ENCODE measurements at regions not wholly inside any gene's neighbourhood (a gene's known extent, or its start where the extent isn't known, plus 50 kb on each side); places are given as distances from the start of the nearest gene placed in this dataset.
"Not testable (repeated sequence)": the region's sequence is repeated elsewhere in the genome, so short reads cannot be mapped to it uniquely, and the experiment has no call there.

DNA sequence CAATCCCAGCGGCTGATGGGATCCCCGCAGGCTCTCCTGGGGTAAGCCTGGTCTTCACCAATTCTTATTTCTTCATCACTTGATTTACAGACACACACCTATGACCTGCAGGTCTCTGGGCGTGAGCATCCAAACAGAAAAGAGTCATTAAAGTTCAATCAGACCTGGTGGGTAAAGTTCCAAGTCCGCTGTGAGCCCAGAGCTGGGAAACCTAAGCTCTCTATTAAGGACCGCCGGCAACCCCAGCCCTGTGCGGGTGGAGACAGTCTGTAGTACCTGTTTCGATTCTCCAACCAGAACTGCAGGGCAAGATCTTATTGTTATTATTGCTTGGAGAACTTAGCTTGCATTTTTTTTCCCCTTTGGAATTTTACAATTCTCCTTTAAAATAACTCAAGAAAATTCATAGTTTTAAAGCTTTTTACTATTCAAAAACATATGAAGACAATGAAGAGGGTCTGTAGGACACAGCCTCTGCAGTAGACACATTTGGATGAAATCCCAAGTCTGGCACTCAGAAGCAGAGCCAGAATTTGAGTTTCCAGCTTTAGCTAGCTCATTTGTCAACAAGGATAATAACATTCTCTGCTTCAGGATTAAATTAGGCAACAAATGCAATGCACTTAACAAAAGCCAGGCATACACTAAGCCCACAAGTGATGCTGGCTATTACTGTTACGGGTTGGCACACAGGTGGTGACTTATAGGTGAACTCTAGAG lies 376.4 kb downstream of the INSIG2 start:
- no peak for DNase-seq

DNA sequence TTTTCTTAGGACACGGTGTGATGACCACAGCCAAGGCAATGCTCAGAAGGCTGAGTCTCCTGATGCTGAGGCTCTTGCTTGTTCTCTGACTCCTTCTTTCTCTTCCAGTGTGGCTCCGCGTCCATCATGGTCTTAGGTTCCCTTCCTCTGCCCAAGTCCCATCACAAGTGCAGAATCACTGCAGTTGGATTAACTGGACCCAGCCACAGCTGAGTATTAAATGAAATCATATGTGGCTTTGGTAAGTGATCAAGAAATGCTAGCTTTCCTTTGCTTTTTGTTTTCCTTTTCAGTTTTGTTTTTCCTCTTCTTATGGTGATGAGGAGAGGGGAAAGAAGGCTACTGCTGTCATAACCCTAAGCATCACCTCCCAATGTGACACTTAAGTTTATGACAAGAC lies 375.8 kb downstream of the INSIG2 start:
- DNase-seq = no peak

DNA sequence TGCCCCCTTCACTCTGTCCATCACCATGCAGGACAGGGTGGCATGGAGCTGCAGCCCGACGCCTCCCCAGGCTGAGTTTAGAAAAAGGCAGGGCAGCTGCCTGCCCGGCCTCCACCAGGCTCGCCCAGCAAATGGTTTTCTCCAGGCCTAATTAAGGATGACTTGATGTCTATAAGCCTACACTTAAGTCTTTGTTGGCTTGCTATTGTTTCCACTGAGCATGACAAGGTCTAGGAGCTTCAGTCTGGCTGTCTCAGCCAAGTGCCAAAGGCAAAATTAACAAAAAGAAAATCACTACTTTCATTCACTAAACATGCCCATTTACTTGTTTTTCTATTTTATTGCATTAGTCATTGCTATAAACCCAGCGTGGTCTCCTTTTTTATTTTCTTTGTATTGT lies 372.2 kb downstream of the INSIG2 start:
- DNase-seq = no peak

DNA sequence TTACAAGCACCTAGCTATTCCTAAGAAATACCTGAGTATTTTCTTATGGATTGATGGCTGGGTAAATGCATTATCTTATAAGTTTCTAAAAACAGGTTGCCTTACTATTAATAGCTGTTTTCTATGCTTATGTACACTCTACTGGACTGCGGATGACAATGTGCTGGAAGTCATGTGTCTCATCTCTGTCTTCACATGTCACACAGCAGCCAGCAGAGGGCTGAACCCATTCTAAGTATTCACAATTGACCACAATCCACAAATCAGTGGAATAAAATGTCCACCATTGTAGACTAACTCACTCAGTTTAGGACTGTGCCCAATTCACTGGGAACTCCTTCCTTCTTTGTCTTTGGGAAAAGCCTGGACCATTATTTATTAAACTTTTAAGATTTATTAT lies 371.2 kb downstream of the INSIG2 start:
- DNase-seq = no peak

DNA sequence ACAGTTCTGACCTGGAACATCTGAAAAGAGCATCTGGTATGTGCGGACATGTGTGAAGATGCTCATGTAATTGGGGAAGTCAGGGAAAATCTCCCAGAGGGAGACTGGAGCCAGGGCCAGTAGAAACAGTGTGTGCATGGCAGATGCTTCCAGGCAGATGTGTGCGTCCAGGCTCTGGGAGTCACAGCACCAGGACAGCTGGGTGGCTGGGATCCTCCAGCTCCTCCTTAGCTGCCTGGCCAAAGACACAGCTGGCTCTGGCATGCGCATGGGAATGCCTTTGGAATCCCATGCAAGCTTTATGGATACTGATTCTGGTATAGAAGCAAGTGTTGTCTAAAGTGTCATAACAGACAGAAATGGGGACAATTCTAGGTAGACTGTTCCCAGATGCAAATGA lies 369.7 kb downstream of the INSIG2 start:
- DNase-seq = no peak

DNA sequence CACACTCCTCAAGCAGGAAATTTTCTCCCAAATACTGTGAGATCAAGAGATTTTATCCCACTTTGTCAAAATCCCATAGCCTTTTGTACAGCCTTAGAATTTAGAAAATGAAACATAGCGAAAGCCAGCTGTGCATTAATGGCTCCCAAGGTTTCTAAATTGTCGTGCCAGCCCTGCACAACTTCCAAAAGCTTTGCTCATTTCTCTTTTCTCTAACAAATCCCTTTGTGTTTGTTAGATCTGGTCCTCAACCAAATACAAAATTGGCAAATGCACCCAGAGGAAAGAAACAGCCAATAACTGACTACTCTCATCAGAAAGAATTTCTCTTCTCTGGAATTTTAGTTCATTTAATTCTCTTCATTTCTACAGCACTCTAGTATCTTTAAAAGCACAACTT lies 361.1 kb downstream of the INSIG2 start:
- no peak for DNase-seq

DNA sequence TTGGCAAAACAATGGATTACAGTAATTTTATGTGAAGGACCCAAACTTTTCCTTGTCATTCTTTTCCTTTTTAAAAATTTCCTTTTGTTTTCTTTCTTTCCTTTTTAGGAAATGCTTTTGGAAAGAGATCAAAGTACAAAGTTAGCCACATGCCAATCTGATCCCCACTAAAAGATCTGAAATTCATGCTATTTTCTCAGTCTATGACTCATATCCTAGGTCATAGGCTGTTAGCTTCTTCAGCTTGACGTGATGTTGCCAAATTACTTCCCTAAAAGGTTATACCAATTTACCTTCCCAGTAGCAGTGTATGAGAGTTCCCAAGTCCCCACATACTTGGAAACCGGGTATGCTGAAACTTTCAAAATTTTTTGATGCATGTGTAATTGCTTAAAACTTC lies 355.3 kb downstream of the INSIG2 start:
- no peak for DNase-seq

DNA sequence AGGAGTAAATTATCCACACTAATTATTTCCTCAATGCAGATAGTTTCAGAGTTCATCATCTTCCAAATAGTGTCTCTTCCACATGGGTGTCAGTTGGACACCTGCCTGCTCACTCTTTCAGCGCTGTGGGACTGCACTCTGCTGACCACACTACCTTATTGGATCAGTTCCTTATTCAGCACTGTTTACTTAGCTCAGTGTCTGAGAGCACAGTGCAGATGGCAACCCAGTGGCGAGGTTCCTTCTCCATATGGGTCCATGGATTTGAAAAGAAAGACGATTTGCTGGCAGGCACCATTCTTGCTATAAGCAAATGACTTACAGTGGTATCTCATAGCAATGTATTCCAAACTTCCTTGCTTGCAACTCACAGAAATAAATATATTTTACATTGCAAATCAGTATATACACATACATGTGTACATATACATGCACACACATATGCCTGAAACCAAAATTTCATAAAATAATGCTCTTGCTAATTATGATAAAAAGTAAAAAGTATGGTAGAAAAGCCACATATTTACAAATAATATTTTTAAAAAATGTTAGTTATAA lies 354.8 kb downstream of the INSIG2 start:
- DNase-seq = no peak

DNA sequence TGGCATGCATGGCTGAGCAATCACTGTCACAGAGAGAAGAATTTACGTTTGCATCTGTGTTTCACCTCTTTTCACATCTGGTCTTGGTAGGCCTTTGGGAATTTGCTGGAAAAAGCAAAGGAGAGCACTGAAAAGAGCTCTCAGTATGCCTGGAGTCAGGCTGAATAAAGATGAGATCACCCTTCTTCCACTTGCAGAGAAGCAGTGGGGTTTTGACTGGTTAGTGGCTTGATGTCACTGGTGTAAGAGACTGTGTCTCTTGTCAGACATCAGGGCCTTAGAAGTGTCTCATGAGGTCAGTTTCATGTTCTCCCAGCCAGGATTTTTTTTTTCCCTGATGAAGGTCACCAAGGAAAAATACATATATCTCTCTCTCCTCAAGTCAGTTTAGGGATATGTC lies 353.8 kb downstream of the INSIG2 start:
- no peak for DNase-seq

DNA sequence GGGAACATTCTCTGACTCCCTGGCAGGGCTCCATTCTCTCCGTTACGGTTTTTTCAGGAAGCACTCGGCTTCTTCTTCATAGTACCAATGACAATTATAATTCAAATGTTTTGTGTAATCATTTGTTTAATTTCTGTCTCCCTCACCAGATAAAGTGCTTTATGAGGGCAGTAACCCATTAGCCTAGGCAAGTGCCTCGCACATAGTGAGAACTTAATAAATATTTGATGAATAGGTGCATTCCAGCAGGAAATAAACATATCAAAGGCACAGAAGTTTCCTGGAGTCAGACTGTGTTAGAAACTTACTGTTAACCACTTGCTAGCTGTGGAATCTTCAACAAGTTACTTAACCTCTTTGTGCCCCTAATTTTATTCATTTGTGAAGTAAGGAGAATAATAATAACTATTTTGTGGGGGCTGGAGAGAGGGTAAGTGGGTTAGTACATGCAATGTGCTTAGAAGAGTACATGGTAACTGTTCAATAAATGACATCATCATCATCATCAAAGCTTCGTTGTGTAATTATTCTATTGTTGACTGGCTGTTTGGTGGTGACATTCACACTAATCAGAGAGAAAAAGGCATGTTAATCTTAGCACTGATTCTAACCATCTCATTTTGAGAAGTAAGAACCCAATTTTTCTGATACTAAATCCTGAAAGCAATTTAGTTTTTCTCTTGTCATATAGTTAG lies 352.3 kb downstream of the INSIG2 start:
- no peak for DNase-seq

DNA sequence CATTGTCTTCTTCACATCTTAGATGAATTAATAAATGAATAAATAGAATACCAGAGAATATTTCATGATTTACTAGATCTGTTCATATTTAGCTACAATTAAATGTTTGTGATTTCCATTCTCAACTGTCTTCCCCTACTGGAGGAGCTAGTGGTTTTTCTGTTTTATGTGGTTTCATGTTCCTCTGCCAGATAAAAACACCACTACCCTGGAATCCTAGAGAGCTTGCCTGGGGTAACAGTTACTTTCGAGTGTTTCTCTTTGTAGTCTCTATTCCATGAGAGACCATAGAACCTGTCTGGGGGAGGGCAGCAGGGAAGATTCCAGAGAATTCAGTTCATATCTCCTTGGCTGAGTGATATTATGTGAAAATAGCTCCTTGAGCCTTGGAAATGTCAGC lies 349.2 kb downstream of the INSIG2 start:
- DNase-seq = no peak

DNA sequence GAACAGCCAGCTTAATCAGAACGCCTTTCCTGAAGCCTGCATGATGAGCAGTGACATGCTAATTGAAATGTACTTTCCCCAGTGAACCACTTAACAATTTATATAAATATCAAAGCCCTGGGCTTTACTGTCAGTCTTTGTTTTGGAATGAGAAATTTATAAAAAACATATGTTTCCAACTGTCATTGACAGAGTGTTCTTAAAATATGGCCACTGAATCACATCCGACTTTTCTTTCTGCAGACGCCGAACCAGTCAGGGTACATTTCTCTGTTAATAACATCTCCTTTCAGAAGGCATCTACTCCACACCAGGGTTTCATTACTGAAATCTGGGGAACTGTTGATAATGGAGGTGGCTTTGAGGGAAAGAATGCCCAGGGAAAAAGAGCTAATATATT lies 343.7 kb downstream of the INSIG2 start:
- DNase-seq = no peak

DNA sequence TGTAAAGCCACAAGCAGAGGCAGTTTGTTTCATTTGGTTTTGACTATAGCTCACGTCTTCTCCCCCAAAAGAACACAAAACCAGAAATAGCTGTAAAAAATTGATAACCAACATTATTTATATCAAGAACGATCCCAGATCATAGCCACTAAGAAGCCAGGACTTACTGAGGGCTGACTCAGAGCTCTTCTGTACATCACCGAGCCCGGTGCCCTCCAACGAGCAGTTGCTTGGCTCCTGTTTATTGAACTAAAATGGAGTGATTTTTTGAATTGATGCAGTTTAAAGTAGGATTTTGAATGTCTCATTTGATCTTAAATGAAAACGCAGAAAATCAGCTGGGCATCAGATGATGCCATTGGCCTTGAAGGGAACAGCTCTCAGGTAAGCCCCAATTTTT lies 343.3 kb downstream of the INSIG2 start:
- no peak for DNase-seq

DNA sequence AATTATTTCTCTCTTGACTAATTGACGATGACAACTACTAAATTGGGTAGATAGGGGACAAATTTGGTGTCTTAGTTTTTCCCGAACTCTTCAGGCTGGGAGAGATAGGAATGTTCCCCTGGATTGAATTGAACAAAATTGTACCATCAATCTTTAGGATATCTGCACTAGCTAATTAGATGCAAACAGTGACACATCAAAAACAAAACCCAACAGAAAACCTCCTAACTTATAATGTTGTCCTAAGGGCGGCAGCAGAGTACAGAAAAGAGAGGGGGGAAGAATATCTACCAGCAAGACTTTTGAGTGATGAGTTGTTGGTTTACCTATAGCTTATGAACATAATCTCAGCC lies 342.9 kb downstream of the INSIG2 start:
- no peak for DNase-seq

DNA sequence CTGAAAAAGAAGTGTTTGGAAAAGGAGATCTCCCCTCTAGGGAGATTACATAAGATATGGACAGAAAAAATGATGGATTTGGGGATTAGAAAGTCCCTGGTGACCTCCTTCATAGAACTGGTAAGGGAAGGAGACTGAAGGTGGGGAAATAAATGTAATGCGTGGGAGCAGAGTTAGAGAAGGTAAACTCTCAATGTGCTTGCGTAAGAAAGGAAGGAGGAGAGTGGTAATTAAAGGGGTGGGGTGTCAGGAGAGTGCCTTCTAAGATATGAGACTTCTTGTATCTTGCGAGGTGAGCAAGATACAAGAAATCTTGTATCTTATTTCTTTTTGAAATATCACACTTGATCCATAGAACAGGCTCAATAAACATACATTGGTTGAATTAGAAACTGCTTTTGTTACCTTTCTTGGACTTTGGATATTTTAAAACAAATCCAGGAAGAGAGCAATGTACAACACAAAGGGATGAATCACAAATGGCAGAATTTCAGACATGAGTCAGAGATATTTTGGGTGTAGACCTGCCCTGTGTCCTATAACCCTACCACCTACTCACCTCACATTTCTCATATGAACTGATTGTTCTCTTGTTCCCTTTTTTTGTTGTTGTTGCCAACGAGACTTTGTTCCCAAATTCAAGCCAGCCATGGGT lies 342.4 kb downstream of the INSIG2 start:
- no peak for DNase-seq

DNA sequence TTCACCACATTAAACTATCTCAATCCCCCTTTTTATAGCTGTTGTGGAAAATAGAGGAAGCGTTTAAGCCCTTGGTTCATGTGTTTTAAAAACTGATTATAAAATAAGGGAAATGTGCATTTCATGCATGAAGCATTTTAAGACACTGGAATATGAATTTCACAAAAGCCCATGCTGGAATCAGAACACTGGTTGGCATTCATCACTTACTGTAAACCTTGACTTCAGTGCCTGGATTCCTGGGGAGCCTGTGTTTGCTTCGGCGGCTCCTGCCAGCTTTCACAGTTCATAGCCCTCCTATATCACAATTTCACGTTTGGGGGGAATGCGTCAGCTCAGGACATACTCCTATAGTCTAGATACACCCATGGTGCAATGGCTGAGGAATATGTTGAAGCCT lies 336.9 kb downstream of the INSIG2 start:
- no peak for DNase-seq

DNA sequence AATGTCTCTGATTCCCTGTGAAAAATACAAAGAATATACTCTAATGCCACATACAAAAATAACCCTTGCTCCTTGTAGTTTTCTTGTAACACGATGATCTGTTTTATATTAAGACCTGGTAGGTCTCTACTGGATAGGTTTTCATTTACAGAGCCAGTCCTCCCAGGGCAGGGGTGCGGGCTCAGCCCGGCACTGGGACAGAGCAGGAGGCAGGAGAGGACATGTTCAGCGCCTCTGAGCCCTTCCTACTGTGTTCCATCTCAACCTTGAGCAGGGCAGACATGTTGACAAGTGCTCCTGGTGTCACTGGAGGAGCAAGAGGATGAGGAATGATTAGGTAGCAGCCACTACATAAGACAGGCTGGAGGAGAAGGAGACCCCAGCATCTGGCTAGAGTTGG lies 335.5 kb downstream of the INSIG2 start:
- no peak for DNase-seq

DNA sequence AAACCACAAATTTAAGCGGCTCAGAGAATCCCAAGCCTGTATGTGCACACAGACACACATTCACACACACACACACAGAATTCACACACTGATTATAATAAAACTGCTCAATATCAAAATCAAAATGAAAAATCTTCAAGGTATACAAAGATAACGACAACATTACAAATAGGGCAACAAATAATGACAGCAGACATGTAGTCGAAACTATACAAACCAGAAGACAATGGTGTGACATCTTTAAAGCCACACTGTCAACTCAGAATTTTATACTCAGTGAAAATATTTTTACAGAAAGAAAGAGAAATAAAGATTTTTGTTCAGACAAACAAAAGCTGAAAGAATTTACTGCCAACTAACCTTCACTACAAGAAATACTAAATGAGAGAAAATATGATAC lies 333.4 kb downstream of the INSIG2 start:
- DNase-seq = no peak

DNA sequence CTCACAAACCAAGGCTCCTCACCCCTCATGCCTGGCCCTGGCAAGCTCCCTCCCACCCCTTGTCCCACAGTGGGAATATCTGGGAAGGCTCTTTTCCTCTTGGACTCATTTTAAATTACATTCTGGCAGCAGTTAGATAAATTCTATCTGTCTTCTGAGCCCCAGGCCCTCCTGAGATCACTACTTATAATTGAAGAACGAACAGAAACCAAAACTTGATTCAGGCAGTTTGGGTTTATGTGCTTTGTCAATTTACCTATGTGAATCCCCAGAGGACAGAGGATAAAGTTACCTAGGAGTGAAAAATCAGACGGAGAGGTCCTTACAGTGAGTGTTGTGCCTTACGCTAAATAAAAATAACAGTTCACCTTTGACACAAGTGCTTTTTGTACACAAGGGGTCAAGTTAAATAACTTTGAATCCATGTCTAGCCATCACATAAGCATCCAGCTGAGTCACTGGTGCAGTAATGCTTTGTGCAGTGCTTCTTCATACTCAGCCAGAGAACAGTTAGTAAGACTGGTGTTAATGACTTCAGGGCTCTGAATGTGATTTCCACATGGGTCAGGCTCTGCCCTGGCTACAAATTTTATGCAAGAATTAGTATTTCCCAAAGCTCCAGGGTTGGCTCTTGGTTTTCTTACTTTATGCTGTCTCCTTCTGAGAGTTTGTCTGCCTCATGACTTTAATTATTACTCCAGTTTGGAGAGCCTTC lies 329.3 kb downstream of the INSIG2 start:
- DNase-seq = no peak

DNA sequence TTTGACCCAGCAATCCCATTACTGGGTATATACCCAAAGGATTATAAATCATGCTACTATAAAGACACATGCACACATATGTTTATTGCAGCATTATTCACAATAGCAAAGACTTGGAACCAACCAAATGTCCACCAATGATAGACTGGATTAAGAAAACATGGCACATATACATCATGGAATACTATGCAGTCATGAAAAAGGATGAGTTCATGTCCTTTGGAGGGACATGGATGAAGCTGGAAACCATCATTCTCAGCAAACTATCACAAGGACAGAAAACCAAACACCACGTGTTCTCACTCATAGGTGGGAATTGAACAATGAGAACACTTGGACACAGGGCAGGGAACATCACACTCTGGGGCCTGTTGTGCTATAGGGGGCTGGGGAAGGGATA lies 326.9 kb downstream of the INSIG2 start:
- DNase-seq = not testable (repeated sequence)

DNA sequence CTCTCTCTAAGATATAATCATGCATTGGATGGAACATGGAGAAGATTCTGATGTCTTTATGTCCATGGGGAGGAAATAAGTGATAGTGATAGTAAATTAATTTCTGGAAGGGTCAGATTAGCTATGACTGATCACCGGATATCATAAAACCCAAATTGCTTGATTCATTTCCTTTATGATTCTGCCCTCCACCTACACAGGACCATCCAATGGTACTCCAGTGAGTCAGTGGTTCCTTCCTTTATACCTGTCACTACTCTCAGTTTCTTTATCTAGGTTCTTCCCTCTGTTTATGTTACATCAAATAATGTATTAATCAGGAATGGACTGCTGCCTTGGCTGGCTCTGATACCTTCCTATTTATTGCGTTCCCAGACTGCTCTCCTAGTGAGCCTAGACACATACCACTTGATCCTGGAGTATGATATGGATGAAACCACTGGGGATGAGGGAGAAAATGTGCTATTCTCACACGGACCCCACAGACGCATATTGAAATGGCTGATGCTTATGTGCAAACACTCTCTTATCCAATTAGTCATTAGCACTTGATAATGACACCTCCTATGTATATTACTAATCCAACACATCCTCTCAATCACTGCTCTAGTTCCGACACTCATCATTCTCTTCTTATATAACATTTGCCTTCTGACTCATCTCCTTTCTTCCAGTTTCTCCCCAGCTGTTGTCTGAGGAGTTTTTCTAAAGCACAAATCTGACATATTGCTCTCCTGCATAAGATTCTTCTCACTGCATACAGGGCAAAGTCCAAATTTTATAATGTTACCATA lies 315.6 kb downstream of the INSIG2 start:
- DNase-seq = no peak

DNA sequence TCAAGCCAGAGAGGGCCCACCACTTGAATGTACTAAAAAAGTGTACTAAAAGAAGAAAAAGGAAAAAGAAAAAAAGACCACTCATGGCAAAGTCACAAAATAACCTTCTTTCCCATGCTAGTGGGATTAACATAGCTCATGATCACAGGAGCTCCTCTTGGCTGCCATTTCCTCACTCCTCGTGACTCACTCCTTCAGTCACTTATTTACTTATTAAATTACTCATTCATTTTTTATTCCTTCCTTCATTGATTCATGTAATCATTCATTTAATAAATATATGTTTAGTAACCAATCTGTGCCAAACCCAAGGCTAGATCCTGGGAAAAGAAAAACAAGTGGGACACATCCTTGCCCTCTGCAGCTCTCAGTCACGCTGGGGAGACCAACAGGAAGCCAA lies 300.5 kb downstream of the INSIG2 start:
- DNase-seq = no peak
